Adrenal gland (tissue), 9 donors: ENCODE measurements at regions not wholly inside any gene's neighbourhood (a gene's known extent, or its start where the extent isn't known, plus 50 kb on each side); places are given as distances from the start of the nearest gene placed in this dataset.

Source experiments
- DNase-seq, 7 donors: peaks; one replicate each; pipeline ENCODE4 v3.0.0-alpha.2; 2019 to 2020
- H3K27ac ChIP-seq, 5 donors: fragments of 200-600 bp; sonication (generic) in 4 of 5; 1 replicate in 3 of 5; 2 replicates in 2 of 5; pipeline versions ENCODE4 v1.5.1 to v1.8.0; 2016 to 2020; ENCODE audit warnings: mild to moderate bottlenecking in 1 of 5
- H3K27me3 ChIP-seq: fragments of 200-600 bp; 2 replicates; pipeline ENCODE4 v1.8.0; 2021
- H3K36me3 ChIP-seq, 2 donors: fragments of 200-600 bp; replicated peaks in 1 of 2; 1 replicate in 1 of 2; 2 replicates in 1 of 2; pipeline versions ENCODE4 v1.5.1 to v1.8.0; 2018 to 2022
- H3K4me1 ChIP-seq, 2 donors: fragments of 200-600 bp; replicated peaks in 1 of 2; 1 replicate in 1 of 2; 2 replicates in 1 of 2; pipeline versions ENCODE4 v1.5.1 to v1.8.0; 2018 to 2021
- H3K4me3 ChIP-seq, 4 donors: fragments of 200-600 bp; sonication (generic) in 3 of 4; one replicate each; pipeline ENCODE4 v1.5.1; 2016 to 2018
- H3K9me3 ChIP-seq, 3 donors: fragments of 200-600 bp; sonication (generic) in 1 of 3; replicated peaks in 1 of 3; 1 replicate in 2 of 3; 2 replicates in 1 of 3; pipeline versions ENCODE4 v1.5.1 to v1.8.0; 2016 to 2021
- POLR2A ChIP-seq, 2 donors: fragments of 450-650 bp; IDR thresholded peaks; one replicate each; pipeline ENCODE4 v1.6.1; 2017; ENCODE audit warnings: antibody characterized with exemption in 2 of 2, mild to moderate bottlenecking in 2 of 2, moderate library complexity in 1 of 2
- WGBS, 4 donors: extraction: QIAGEN DNeasy Blood & Tissue Kit in 2 of 4; methylation state at CpG; one replicate each; pipeline versions ENCODE4 v1.1.5 to v1.1.7; 2013 to 2017; 5-methylcytosine and 5-hydroxymethylcytosine counted together
- intact Hi-C, 2 donors: fragments of 100-400 bp; cut with DNase I; formaldehyde crosslinking; loops; one replicate each; pipeline versions ENCODE4 v1.14.1 to v1.15.0; 2022 to 2023
- TF ChIP-seq, protein P1 (sequence below), 6 experiments: fragments of 450-650 bp in 4 of 6; fragments of 200-600 bp in 2 of 6; sonication (generic) in 1 of 6; IDR thresholded peaks; 1 replicate in 5 of 6; 2 replicates in 1 of 6; pipeline versions ENCODE4 v1.5.1 to v1.8.0; 2016 to 2021; ENCODE audit warnings: antibody characterized with exemption in 6 of 6, mild to moderate bottlenecking in 2 of 6, moderate library complexity in 1 of 6
- donor health status: healthy with polysubstance abuse.
- donor health status: Bipolar disorder and iron deficiency.
- donor health status: DM: yes; HTN: yes; CAD: no.
- donor health status: DM: no; HTN: no; CAD: no.
- donor health status: DM: no; HTN: no; CAD: no.

GRCh38 chr6:26214803-26215584 is 127.8 kb downstream of the HFE start:
- peaks cover 10 to 24% of the 10 kb centered on the region in 2 donors for H3K4me1 ChIP-seq
- H3K4me3 ChIP-seq: peak overlapping the region in 1 of 4 donors; percentile 59
- 35 to 51% (median 45%) methylated on average over 31 to 32 of the region's 32 CpGs for WGBS, 4 donors
- peak overlapping the region in 3 of 5 donors; percentile 28 to 97 (median 96) for H3K27ac ChIP-seq
- no peaks in the 10 kb centered on the region for H3K36me3 ChIP-seq
- intact Hi-C loops: no loop called here
- no peaks in the 10 kb centered on the region for H3K9me3 ChIP-seq
- no peaks in the 10 kb centered on the region for H3K27me3 ChIP-seq
- TF ChIP-seq, protein P1, sequence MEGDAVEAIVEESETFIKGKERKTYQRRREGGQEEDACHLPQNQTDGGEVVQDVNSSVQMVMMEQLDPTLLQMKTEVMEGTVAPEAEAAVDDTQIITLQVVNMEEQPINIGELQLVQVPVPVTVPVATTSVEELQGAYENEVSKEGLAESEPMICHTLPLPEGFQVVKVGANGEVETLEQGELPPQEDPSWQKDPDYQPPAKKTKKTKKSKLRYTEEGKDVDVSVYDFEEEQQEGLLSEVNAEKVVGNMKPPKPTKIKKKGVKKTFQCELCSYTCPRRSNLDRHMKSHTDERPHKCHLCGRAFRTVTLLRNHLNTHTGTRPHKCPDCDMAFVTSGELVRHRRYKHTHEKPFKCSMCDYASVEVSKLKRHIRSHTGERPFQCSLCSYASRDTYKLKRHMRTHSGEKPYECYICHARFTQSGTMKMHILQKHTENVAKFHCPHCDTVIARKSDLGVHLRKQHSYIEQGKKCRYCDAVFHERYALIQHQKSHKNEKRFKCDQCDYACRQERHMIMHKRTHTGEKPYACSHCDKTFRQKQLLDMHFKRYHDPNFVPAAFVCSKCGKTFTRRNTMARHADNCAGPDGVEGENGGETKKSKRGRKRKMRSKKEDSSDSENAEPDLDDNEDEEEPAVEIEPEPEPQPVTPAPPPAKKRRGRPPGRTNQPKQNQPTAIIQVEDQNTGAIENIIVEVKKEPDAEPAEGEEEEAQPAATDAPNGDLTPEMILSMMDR (IDR thresholded peaks at IDR 0.05): no peak
- TF ChIP-seq POLR2A (IDR thresholded peaks at IDR 0.05): no peak
- DNase-seq: peak in 1 of 7 donors; percentile 20

DNA sequence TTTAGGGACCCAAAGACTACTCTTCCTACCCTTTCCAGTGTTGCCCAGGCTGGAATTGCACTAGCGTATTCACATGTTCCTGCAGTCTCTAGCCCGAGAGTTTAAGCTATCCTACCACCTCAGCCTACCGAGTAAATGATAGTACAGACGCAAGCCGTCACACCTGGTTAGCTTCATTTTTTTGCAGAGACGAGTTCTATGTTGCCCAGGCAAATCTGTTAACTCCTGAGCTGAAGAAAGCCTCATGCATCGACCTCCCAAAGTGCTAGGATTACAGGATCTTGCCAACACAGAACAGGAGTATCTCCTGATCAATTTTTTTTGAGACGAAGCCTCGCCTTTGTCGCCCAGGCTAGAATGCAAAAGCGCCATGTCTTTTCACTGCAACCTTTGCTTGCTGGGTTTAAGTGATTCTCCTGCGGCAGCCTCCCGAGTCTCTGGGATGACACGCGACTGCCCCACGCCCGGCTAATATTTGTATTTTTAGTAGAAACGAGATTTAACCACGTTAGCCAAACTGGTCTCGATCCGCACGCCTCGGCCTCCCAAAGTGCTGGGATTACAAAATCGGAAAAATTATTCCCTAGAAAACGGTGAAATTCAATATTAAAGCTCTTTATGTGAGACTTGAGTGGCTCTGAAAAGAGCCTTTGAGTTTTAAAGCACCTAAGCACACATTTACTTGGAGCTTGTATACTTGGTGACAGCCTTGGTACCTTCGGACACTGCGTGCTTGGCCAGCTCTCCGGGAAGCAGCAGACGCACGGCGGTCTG is 128.5 kb downstream of the HFE start:
- Histone ChIP-seq H3K36me3 (no peaks in the 10 kb centered on the region), H3K4me1 (peaks cover 10 to 24% of the 10 kb centered on the region in 2 donors), H3K9me3 (no peaks in the 10 kb centered on the region), H3K27me3 (no peaks in the 10 kb centered on the region), H3K4me3 (peak overlapping the region in 2 of 4 donors; percentile 18 to 59), H3K27ac (peak overlapping the region; percentile 84 to 97 (median 96))
- peak in 3 of 7 donors; percentile 18 to 72 (median 48) for DNase-seq
- WGBS, 4 donors: 7 to 13% (median 10%) methylated on average over 28 to 31 of the region's 31 CpGs
- TF ChIP-seq, protein P1 (IDR thresholded peaks at IDR 0.05): no peak
- TF ChIP-seq POLR2A (IDR thresholded peaks at IDR 0.05): peak; percentile 32 to 37
- intact Hi-C loops: no loop called here

DNA sequence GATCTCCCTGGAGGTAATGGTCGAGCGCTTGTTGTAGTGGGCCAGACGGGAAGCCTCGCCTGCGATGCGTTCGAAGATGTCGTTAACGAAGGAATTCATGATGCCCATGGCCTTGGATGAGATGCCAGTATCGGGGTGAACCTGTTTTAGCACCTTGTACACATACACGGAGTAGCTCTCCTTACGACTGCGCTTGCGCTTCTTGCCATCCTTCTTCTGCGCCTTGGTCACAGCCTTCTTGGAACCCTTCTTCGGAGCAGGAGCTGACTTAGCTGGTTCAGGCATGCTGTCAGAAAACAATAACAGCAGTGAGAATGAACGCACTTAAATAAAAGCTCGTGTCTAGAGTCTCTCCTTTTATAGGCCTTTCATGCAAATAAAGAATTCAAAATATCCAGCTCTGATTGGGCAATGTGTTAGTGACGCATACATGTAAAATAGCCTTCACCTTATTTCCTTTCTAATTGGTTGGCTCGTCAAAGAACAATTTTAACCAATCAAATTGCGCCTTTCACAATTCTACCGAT is 129.2 kb downstream of the HFE start:
- Histone ChIP-seq H3K4me1 (peaks cover 10 to 24% of the 10 kb centered on the region in 2 donors), H3K27ac (peak overlapping the region; percentile 84 to 97 (median 96)), H3K9me3 (no peaks in the 10 kb centered on the region), H3K4me3 (peak overlapping the region in 2 of 4 donors; percentile 50 to 59), H3K27me3 (no peaks in the 10 kb centered on the region), H3K36me3 (no peaks in the 10 kb centered on the region)
- 1 to 3% (median 1%) methylated on average over 13 to 22 of the region's 22 CpGs for WGBS, 4 donors
- TF ChIP-seq, protein P1 (IDR thresholded peaks at IDR 0.05): no peak
- TF ChIP-seq POLR2A (IDR thresholded peaks at IDR 0.05): peak; percentile 100
- intact Hi-C loops: no loop called here
- peak; percentile 66 to 95 (median 81) for DNase-seq
